ENCODE measurements at regions not wholly inside any gene's neighbourhood (a gene's known extent, or its start where the extent isn't known, plus 50 kb on each side); places are given as distances from the start of the nearest gene placed in this dataset.

GRCh38 chr11:29361369-29361768, 655.5 kb downstream of the KCNA4 start:
- H3K4me3 ChIP-seq (ENCODE audit: low read length), result no peak overlapping the region
- TF ChIP-seq CTCF (conservative IDR thresholded peaks at IDR 0.05; ENCODE audit: low read depth, low read length), result no peak
- DNase-seq (ENCODE audit: low read depth), result no peak

- H3K4me3 ChIP-seq (ENCODE audit: low read length), result no peak overlapping the region
- DNase-seq (ENCODE audit: low read depth), result no peak
- no peak for TF ChIP-seq CTCF (conservative IDR thresholded peaks at IDR 0.05; ENCODE audit: low read depth, low read length)
These were observed 663.0 kb downstream of the KCNA4 start for GRCh38 chr11:29353833-29354232.

GRCh38 chr11:29352273-29352795, 664.5 kb downstream of the KCNA4 start:
- DNase-seq (ENCODE audit: low read depth), result no peak
- no peak for TF ChIP-seq CTCF (conservative IDR thresholded peaks at IDR 0.05; ENCODE audit: low read depth, low read length)
- H3K4me3 ChIP-seq (ENCODE audit: low read length), result no peak overlapping the region

- no peak for DNase-seq (ENCODE audit: low read depth)
- no peak for TF ChIP-seq CTCF (conservative IDR thresholded peaks at IDR 0.05; ENCODE audit: low read depth, low read length)
- no peak overlapping the region for H3K4me3 ChIP-seq (ENCODE audit: low read length)
These were observed 665.4 kb downstream of the KCNA4 start for GRCh38 chr11:29351301-29351873.

GRCh38 chr11:29343465-29344333, 673.1 kb downstream of the KCNA4 start:
- H3K4me3 ChIP-seq (ENCODE audit: low read length), result no peak overlapping the region

GRCh38 chr11:29336727-29337575, 679.9 kb downstream of the KCNA4 start:
- DNase-seq (ENCODE audit: low read depth), result no peak
- H3K4me3 ChIP-seq (ENCODE audit: low read length), result no peak overlapping the region
- no peak for TF ChIP-seq CTCF (conservative IDR thresholded peaks at IDR 0.05; ENCODE audit: low read depth, low read length)

More at GRCh38 chr11:29343465-29344333, 673.1 kb downstream of the KCNA4 start:
- TF ChIP-seq CTCF (conservative IDR thresholded peaks at IDR 0.05; ENCODE audit: low read depth, low read length), result peak; percentile 98
- DNase-seq (ENCODE audit: low read depth), result peak; percentile 9
